GM12872 (cell line): ENCODE measurements at regions not wholly inside any gene's neighbourhood (a gene's known extent, or its start where the extent isn't known, plus 50 kb on each side); places are given as distances from the start of the nearest gene placed in this dataset.

Source experiments
- TF ChIP-seq, protein P1 (sequence below): IDR thresholded peaks from 3 replicates; pipeline ENCODE4 v1.5.1; 2011; ENCODE audit warnings: low read depth, mild to moderate bottlenecking, low read length, moderate library complexity; ENCODE audit not compliant: insufficient read depth

DNA sequence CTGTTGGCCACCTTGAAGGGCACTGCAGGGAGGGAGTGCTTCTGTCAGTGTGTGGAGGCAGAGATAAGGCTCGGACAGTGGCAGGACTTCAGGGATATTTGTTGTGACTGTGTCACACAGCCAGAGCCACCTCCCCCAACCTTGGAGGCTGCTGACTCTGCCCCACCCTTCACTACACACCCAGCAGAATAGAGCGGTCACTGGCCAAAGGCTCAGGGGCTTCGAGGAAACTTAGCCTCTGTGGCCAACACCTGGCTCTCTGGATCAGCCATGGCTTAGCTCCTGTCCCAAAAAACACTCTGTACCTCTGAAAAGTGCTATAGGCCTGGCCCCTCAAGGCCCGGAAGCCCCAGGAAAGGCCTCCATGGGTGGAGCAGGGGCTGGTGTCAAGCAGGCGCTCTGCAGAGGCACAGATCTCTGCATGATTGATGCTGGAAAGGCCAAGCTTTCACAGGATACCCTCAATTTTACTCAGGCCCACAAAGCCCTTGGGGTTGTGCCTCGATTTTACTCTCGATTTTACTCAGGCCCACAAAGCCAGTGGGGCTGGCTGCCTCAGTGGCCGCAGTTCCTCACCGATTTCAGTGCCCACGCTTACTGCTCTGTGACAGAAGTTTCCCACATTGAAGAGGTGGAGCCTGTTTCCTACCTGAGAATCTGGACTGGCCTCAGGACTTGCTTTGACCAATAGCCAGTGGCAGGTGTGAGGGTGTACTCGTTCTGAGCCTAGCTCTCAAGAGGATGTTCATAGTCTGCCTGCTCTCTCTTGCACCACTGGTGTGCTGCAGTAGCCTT lies 113.2 kb upstream of the GPR26 start:
- TF ChIP-seq, protein P1, sequence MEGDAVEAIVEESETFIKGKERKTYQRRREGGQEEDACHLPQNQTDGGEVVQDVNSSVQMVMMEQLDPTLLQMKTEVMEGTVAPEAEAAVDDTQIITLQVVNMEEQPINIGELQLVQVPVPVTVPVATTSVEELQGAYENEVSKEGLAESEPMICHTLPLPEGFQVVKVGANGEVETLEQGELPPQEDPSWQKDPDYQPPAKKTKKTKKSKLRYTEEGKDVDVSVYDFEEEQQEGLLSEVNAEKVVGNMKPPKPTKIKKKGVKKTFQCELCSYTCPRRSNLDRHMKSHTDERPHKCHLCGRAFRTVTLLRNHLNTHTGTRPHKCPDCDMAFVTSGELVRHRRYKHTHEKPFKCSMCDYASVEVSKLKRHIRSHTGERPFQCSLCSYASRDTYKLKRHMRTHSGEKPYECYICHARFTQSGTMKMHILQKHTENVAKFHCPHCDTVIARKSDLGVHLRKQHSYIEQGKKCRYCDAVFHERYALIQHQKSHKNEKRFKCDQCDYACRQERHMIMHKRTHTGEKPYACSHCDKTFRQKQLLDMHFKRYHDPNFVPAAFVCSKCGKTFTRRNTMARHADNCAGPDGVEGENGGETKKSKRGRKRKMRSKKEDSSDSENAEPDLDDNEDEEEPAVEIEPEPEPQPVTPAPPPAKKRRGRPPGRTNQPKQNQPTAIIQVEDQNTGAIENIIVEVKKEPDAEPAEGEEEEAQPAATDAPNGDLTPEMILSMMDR = no peak

DNA sequence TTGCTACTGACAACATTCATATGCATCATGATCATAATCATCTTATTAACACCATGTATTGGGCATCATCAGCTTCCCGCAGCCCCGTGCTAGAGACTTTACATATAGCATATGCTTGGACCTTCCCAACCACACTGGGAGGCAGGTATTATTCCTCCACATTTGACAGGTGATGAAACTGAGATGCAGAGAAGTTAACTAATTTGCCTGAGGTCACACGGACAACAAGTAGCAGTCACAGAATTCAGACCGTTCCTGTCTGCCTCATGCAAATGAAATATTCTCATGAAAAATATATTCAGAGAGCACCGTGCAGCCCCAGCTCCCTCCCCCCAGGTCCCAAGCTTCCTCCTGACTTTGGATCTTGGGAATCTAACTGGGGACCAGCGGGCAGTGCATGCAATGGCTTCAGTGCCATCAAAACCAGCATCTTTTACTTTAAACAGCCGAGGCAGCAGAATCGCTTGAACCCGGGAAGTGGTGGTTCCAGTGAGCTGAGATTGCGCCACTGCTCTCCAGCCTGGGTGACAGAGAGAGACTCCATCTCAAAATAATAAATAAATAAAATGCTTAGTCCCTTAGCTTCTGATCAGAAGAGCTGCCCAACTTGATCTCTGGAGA lies 112.2 kb upstream of the GPR26 start:
- TF ChIP-seq, protein P1 = no peak

DNA sequence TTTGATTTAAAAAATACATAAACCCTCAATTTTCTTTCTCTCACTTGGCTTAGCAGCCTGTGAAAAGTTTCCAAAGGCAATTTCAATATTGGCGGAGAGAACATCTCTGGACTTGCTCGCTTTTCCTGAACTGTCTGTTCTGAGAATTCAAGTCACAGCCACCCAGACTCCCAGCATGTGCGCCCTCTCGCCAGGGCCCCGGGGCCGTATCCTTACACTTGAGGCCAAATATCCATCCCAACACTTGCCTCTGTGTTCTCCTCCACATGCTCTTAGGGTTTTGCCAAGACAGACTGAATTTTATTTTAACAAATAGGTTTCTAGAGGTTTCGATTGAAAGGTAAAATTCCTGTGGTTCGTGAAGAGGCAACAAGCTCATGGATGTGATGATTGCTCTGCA lies 111.5 kb upstream of the GPR26 start:
- TF ChIP-seq, protein P1 = no peak

- TF ChIP-seq, protein P1 = no peak
Measured at GRCh38 chr10:123555616-123556015, 110.5 kb upstream of the GPR26 start.

DNA sequence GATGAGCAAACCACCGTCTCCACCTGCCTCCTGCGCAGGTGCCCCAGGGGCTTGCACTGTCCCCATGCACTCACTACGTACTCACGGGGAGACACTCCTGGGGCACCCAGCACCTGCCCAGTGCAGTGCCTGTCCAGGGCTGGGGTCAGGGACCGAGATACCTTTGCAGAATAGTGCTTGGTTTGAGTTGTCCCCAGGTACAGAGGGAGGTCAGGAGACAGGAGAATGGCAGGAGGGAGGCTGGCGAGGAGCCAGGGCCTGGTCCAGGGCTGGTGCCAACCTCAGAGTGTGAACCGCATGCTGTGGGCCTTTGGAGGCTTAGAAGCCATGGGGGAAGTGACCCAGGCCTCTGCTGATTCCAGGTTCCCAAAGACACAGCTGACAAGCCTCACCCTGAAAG lies 110.1 kb upstream of the GPR26 start:
- TF ChIP-seq, protein P1 = no peak

- TF ChIP-seq, protein P1 = no peak
Measured at GRCh38 chr10:123556736-123557135, 109.4 kb upstream of the GPR26 start.

DNA sequence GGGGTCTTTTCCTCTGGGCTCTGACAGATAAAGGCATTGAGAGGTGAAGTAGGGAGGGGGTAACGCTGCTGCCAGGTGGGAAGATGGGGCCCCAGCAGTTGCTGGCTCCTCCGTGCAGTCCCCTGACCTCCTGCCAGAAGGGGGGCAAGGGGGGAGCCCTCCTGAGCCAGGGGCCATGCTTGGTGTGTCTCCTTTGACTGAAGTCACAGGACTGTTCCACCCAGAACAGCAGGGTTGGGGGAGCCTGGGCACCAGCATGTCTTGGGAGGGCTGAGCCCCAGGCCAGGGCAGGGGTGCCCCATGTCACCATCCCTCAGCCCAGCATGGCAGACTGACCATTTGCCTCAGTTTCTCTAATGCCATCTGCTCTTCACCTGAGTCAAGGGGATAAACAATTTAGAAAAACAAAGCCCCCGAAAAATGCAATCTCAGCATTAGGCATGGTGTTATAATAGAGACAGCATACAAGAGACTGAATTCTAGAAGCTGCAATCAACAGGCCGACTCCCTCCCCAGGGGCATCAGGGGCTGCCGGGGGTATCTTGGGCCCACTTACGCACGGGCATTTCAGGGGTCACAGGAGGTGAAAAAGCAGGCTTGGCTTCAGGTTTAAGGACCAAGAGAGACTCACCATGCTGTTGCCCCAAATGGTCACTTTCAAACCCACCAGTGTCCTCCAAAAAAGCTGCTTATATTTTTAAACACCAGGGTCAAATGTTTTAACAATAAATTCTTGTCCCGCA lies 108.6 kb upstream of the GPR26 start:
- TF ChIP-seq, protein P1 = no peak
